Trophoblast cell (in vitro differentiated cells and primary cell): ENCODE measurements at regions not wholly inside any gene's neighbourhood (a gene's known extent, or its start where the extent isn't known, plus 50 kb on each side); places are given as distances from the start of the nearest gene placed in this dataset.

Experiments
- DNase-seq, 2 donors: peaks; one replicate each; pipeline ENCODE4 v3.0.0-alpha.2; 2016
- H2AFZ ChIP-seq: 2 replicates; pipeline ENCODE4 v1.6.1; 2013; ENCODE audit warnings: low read length, moderate library complexity, mild to moderate bottlenecking; ENCODE audit not compliant: insufficient read depth, poor library complexity
- H2AK5ac ChIP-seq: 2 replicates; pipeline ENCODE4 v1.6.1; 2013; ENCODE audit warnings: mild to moderate bottlenecking, low read length
- H2BK120ac ChIP-seq: 2 replicates; pipeline ENCODE4 v1.6.1; 2013; ENCODE audit warnings: low read length, mild to moderate bottlenecking, moderate library complexity; ENCODE audit not compliant: insufficient read depth, poor library complexity
- H2BK12ac ChIP-seq: 2 replicates; pipeline ENCODE4 v1.6.1; 2013; ENCODE audit warnings: mild to moderate bottlenecking, low read length, moderate library complexity
- H2BK5ac ChIP-seq: 2 replicates; pipeline ENCODE4 v1.6.1; 2013; ENCODE audit warnings: low read length, low read depth, moderate library complexity, mild to moderate bottlenecking; ENCODE audit not compliant: poor library complexity
- H3K14ac ChIP-seq: 2 replicates; pipeline ENCODE4 v1.6.1; 2013; ENCODE audit warnings: mild to moderate bottlenecking, low read length
- H3K18ac ChIP-seq: 2 replicates; pipeline ENCODE4 v1.6.1; 2013; ENCODE audit warnings: mild to moderate bottlenecking, low read length
- H3K23ac ChIP-seq: 2 replicates; pipeline ENCODE4 v1.6.1; 2013; ENCODE audit warnings: low read length
- H3K27ac ChIP-seq: 2 replicates; pipeline ENCODE4 v1.5.1; 2013; ENCODE audit warnings: low read depth, mild to moderate bottlenecking, inconsistent platforms, low read length, moderate library complexity
- H3K27me3 ChIP-seq: 2 replicates; pipeline ENCODE4 v1.6.1; 2013; ENCODE audit warnings: inconsistent platforms, mild to moderate bottlenecking, low read length, moderate library complexity; ENCODE audit not compliant: insufficient read depth
- H3K36me3 ChIP-seq, 2 experiments: 1 replicate in 1 of 2; 2 replicates in 1 of 2; pipeline ENCODE4 v1.6.1; 2013; ENCODE audit warnings: low read length in 2 of 2, mild to moderate bottlenecking in 2 of 2, moderate library complexity in 1 of 2; ENCODE audit not compliant: insufficient read depth in 2 of 2, control insufficient read depth in 1 of 2
- H3K4ac ChIP-seq: 2 replicates; pipeline ENCODE4 v1.6.1; 2013; ENCODE audit warnings: low read depth, mild to moderate bottlenecking, low read length, moderate library complexity
- H3K4me1 ChIP-seq, 2 experiments: 1 replicate in 1 of 2; 2 replicates in 1 of 2; pipeline ENCODE4 v1.6.1; 2013; ENCODE audit warnings: low read length in 2 of 2, mild to moderate bottlenecking in 2 of 2, moderate library complexity in 1 of 2; ENCODE audit not compliant: insufficient read depth in 2 of 2, control insufficient read depth in 1 of 2
- H3K4me2 ChIP-seq: 2 replicates; pipeline ENCODE4 v1.6.1; 2013; ENCODE audit warnings: inconsistent platforms, mild to moderate bottlenecking, low read length, moderate library complexity
- H3K4me3 ChIP-seq: 2 replicates; pipeline ENCODE4 v1.5.1; 2013; ENCODE audit warnings: mild to moderate bottlenecking, low read depth, low read length, inconsistent platforms
- H3K79me1 ChIP-seq: one replicate; pipeline ENCODE4 v1.6.1; 2013; ENCODE audit warnings: low read length
- H3K79me2 ChIP-seq: 2 replicates; pipeline ENCODE4 v1.6.1; 2013; ENCODE audit warnings: low read length, mild to moderate bottlenecking; ENCODE audit not compliant: control insufficient read depth, insufficient read depth, poor library complexity
- H3K9ac ChIP-seq: 2 replicates; pipeline ENCODE4 v1.6.1; 2013; ENCODE audit warnings: mild to moderate bottlenecking, low read length
- H3K9me3 ChIP-seq: 2 replicates; pipeline ENCODE4 v1.6.1; 2013; ENCODE audit warnings: low read depth, mild to moderate bottlenecking, control low read depth, inconsistent platforms, low read length; ENCODE audit not compliant: insufficient read depth
- H4K12ac ChIP-seq: 2 replicates; pipeline ENCODE4 v1.6.1; 2013; ENCODE audit warnings: low read depth, mild to moderate bottlenecking, low read length, moderate library complexity
- H4K8ac ChIP-seq: 2 replicates; pipeline ENCODE4 v1.6.1; 2013; ENCODE audit warnings: low read depth, mild to moderate bottlenecking, low read length, moderate library complexity
- H4K91ac ChIP-seq: one replicate; pipeline ENCODE4 v1.6.1; 2013; ENCODE audit warnings: low read depth, mild to moderate bottlenecking, low read length, moderate library complexity
- WGBS: extraction: QIAGEN DNeasy Blood & Tissue Kit; methylation state at CpG from one replicate; pipeline ENCODE4 v1.1.7; 2013; ENCODE audit warnings: missing lambda C conversion rate; ENCODE audit not compliant: insufficient read length, insufficient coverage; ENCODE audit errors: extremely low coverage; 5-methylcytosine and 5-hydroxymethylcytosine counted together

- Histone ChIP-seq H3K14ac (no peak overlapping the region), H2AK5ac (no peak overlapping the region), H2BK120ac (no peak overlapping the region), H3K79me2 (no peaks in the 10 kb centered on the region), H2BK12ac (no peak overlapping the region), H3K4ac (no peak overlapping the region), H3K4me3 (no peak overlapping the region), H3K4me2 (no peak overlapping the region), H2AFZ (no peak overlapping the region), H3K27ac (no peak overlapping the region), H3K4me1 (peaks cover 8% of the 10 kb centered on the region in 2 experiments), H3K27me3 (no peaks in the 10 kb centered on the region), H3K79me1 (peaks cover 4% of the 10 kb centered on the region), H3K36me3 (no peaks in the 10 kb centered on the region), H3K23ac (no peak overlapping the region), H4K8ac (no peak overlapping the region), H3K18ac (no peak overlapping the region), H3K9me3 (peaks cover 2% of the 10 kb centered on the region), H3K9ac (no peak overlapping the region), H2BK5ac (no peak overlapping the region), H4K91ac (no peak overlapping the region), H4K12ac (no peak overlapping the region)
- WGBS, result no CpG with 5 or more reads among the region's 6 CpGs
- no peak for DNase-seq
These were observed 141.3 kb downstream of the PSAT1 start for GRCh38 chr9:78438211-78438610.

GRCh38 chr9:78438780-78439179 lies 141.9 kb downstream of the PSAT1 start:
- Histone ChIP-seq H3K18ac (no peak overlapping the region), H3K4me2 (no peak overlapping the region), H2AK5ac (no peak overlapping the region), H3K9ac (no peak overlapping the region), H3K27ac (no peak overlapping the region), H4K12ac (no peak overlapping the region), H3K4me1 (peaks cover 8% of the 10 kb centered on the region in 2 experiments), H4K8ac (no peak overlapping the region), H4K91ac (peak overlapping the region; percentile 22), H3K4me3 (no peak overlapping the region), H3K23ac (no peak overlapping the region), H3K27me3 (no peaks in the 10 kb centered on the region), H3K9me3 (peaks cover 2% of the 10 kb centered on the region), H2BK120ac (peak overlapping the region; percentile 7), H3K79me1 (peaks cover 4% of the 10 kb centered on the region), H2BK12ac (peak overlapping the region; percentile 55), H2AFZ (no peak overlapping the region), H3K4ac (no peak overlapping the region), H2BK5ac (no peak overlapping the region), H3K79me2 (no peaks in the 10 kb centered on the region), H3K36me3 (no peaks in the 10 kb centered on the region), H3K14ac (no peak overlapping the region)
- WGBS, result no CpG with 5 or more reads among the region's 9 CpGs
- DNase-seq, result no peak

GRCh38 chr9:78439190-78439865 lies 142.4 kb downstream of the PSAT1 start:
- H4K91ac ChIP-seq, result peak overlapping the region; percentile 22

DNA sequence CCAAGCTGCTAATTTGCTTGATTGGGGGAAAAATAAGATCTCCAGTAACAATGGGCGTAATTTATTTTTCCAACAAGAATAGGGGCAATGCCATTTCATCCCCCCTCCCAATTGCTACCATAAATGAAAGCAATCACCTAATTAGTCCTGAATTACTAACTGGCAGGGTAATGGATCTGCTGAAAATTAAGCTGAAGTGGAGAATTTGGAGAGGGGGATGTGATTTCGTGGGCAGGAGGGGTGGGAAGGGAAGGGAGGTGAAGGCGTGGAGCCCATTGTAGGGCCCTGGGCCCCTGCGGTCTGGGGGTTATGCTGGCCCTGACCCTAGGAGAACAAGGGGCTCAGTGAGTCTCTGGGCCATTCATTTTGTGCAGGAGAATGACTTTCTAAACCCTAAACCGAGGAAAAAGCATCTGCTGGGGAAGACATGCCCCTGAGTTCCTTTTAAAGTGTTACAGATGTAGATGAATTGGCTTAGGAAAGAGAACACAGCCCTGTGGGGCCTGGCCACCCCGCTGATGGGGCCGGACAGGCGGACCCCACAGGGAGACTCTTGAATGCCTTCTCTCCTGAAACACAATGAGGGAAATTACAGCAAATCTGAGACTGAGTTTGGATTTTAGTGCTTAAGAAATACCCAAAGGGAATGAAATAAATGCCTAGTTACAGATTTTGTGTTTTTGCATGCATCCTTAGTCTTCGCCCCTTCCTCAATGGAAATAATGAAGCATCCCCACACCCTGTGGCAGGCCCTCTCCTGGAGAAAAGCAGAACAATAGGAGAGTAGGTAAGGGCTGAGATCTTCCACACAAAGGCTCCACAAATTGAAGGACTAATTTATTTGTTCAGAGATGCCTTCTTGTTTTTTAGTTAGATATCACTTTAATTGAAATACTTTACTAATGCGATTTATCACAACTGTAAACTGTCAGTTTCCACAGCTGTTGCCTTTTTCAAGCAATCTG lies 143.2 kb downstream of the PSAT1 start:
- H2AK5ac ChIP-seq, result no peak overlapping the region
- peaks cover 2% of the 10 kb centered on the region for H3K9me3 ChIP-seq
- H2BK5ac ChIP-seq, result no peak overlapping the region
- H2BK120ac ChIP-seq, result no peak overlapping the region
- no peak overlapping the region for H3K23ac ChIP-seq
- WGBS, result 100% methylated on average over 1 of the region's 10 CpGs
- no peak overlapping the region for H4K8ac ChIP-seq
- no peak overlapping the region for H3K4me3 ChIP-seq
- no peaks in the 10 kb centered on the region for H3K36me3 ChIP-seq
- no peak overlapping the region for H3K4ac ChIP-seq
- peaks cover 8% of the 10 kb centered on the region in 2 experiments for H3K4me1 ChIP-seq
- H2AFZ ChIP-seq, result no peak overlapping the region
- H4K91ac ChIP-seq, result peak overlapping the region; percentile 46
- no peak overlapping the region for H3K14ac ChIP-seq
- no peak overlapping the region for H3K4me2 ChIP-seq
- no peak for DNase-seq
- no peaks in the 10 kb centered on the region for H3K27me3 ChIP-seq
- H3K79me2 ChIP-seq, result no peaks in the 10 kb centered on the region
- H3K27ac ChIP-seq, result no peak overlapping the region
- no peak overlapping the region for H4K12ac ChIP-seq
- H3K18ac ChIP-seq, result no peak overlapping the region
- no peak overlapping the region for H2BK12ac ChIP-seq
- H3K79me1 ChIP-seq, result peaks cover 4% of the 10 kb centered on the region
- no peak overlapping the region for H3K9ac ChIP-seq

More at GRCh38 chr9:78439190-78439865, 142.4 kb downstream of the PSAT1 start:
- DNase-seq, result peak; percentile 71 to 90
- H3K4ac ChIP-seq, result no peak overlapping the region
- H3K4me2 ChIP-seq, result peak overlapping the region; percentile 38
- H3K23ac ChIP-seq, result no peak overlapping the region
- no peaks in the 10 kb centered on the region for H3K27me3 ChIP-seq
- H3K36me3 ChIP-seq, result no peaks in the 10 kb centered on the region
- no peak overlapping the region for H3K4me3 ChIP-seq
- no peak overlapping the region for H3K18ac ChIP-seq
- H4K8ac ChIP-seq, result no peak overlapping the region
- peak overlapping the region; percentile 55 for H2BK12ac ChIP-seq
- no CpG with 5 or more reads among the region's 23 CpGs for WGBS
- no peaks in the 10 kb centered on the region for H3K79me2 ChIP-seq
- peaks cover 4% of the 10 kb centered on the region for H3K79me1 ChIP-seq
- no peak overlapping the region for H3K9ac ChIP-seq
- no peak overlapping the region for H2AK5ac ChIP-seq
- H2AFZ ChIP-seq, result no peak overlapping the region
- no peak overlapping the region for H3K14ac ChIP-seq
- H2BK5ac ChIP-seq, result peak overlapping the region; percentile 50
- H2BK120ac ChIP-seq, result peak overlapping the region; percentile 7
- peaks cover 2% of the 10 kb centered on the region for H3K9me3 ChIP-seq
- H3K4me1 ChIP-seq, result peaks cover 8% of the 10 kb centered on the region in 2 experiments
- no peak overlapping the region for H3K27ac ChIP-seq
- no peak overlapping the region for H4K12ac ChIP-seq
